ENCODE measurements at regions not wholly inside any gene's neighbourhood (a gene's known extent, or its start where the extent isn't known, plus 50 kb on each side); places are given as distances from the start of the nearest gene placed in this dataset.

DNA sequence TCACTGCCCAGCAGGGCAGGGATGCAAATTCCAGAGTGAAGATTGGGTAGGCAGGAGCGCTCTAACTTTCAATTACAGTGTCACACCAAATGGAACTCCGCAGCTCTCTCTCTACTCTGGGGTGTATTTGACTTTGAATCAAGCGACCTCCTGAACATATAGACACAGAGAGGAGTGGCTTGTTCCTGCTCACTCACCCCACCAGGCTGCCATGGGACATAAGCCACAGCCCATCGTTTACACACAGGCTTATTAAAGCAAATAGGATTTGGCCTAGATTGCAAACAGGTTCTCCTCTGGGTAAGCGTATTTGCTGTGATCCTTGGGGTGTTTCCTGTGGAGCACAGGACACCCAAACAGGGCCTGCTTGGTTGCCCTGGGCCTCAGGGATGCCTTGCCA lies 281.6 kb upstream of the CCL2 start:
- Histone ChIP-seq H3K4me3 (ENCODE audit: low read depth, low read length, poor library complexity, severe bottlenecking) (no peak overlapping the region), H3K36me3 (ENCODE audit: insufficient read depth, low read length, poor library complexity, severe bottlenecking) (no peaks in the 10 kb centered on the region), H3K9me3 (ENCODE audit: low read depth, low read length, poor library complexity, severe bottlenecking) (no peaks in the 10 kb centered on the region), H3K27ac (ENCODE audit: low read depth, low read length, poor library complexity, severe bottlenecking) (no peak overlapping the region), H3K27me3 (replicated peaks; ENCODE audit: insufficient read depth, low read depth, low read length, poor library complexity) (peaks cover 3% of the 10 kb centered on the region), H3K4me1 (ENCODE audit: insufficient read depth, low read length, poor library complexity, severe bottlenecking) (no peaks in the 10 kb centered on the region)
- CTCF ChIA-PET, result no interaction called here
- TF ChIP-seq CTCF (conservative IDR thresholded peaks at IDR 0.05; ENCODE audit: low read depth, low read length) (no peak), EZH2 (IDR thresholded peaks at IDR 0.05; ENCODE audit: borderline replicate concordance, low read depth, low read length, poor library complexity, severe bottlenecking) (no peak)
- intact Hi-C loops (cut with micrococcal nuclease; ENCODE audit: unreplicated experiment), result no loop called here
- no TSS peak for BruUV-seq (replicated peaks)
- DNase-seq (ENCODE audit: low spot score), result no peak
- POLR2A ChIA-PET (ENCODE audit: low non-redundant PET), result no interaction called here

DNA sequence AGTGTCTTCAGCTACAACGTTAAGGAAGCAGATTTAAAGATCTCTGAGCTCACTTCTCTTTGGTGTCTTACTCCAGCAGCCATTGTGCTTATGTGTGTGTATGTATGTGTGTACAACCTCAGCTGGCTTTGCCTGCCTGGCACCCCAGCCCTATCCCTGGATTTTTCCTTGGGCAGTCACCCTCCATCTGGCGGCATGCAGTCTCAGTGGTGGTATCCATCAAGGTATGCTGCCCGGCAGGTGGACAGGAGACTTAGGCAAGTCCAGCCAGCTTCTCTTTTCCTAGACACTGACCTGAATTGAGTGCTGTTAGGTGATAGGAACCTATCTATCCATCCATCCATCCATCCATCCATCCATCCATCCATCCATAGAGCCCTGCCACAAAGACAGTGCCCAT lies 280.8 kb upstream of the CCL2 start:
- ChIA-PET CTCF (no interaction called here), POLR2A (ENCODE audit: low non-redundant PET) (interaction anchor here (0.5 kb wide), 1 partner anchor 506 kb away, joined by 7 read pairs; no protein-coding TSS in a partner anchor)
- TF ChIP-seq EZH2 (IDR thresholded peaks at IDR 0.05; ENCODE audit: borderline replicate concordance, low read depth, low read length, poor library complexity, severe bottlenecking) (no peak), CTCF (conservative IDR thresholded peaks at IDR 0.05; ENCODE audit: low read depth, low read length) (no peak)
- no TSS peak for BruUV-seq (replicated peaks)
- intact Hi-C loops (cut with micrococcal nuclease; ENCODE audit: unreplicated experiment), result no loop called here
- no peaks in the 10 kb centered on the region for H3K36me3 ChIP-seq (ENCODE audit: insufficient read depth, low read length, poor library complexity, severe bottlenecking)
- peaks cover 3% of the 10 kb centered on the region for H3K27me3 ChIP-seq (replicated peaks; ENCODE audit: insufficient read depth, low read depth, low read length, poor library complexity)
- no peak for DNase-seq (ENCODE audit: low spot score)
- no peaks in the 10 kb centered on the region for H3K4me1 ChIP-seq (ENCODE audit: insufficient read depth, low read length, poor library complexity, severe bottlenecking)
- no peaks in the 10 kb centered on the region for H3K9me3 ChIP-seq (ENCODE audit: low read depth, low read length, poor library complexity, severe bottlenecking)
- no peak overlapping the region for H3K27ac ChIP-seq (ENCODE audit: low read depth, low read length, poor library complexity, severe bottlenecking)
- H3K4me3 ChIP-seq (ENCODE audit: low read depth, low read length, poor library complexity, severe bottlenecking), result no peak overlapping the region

- TF ChIP-seq EZH2 (IDR thresholded peaks at IDR 0.05; ENCODE audit: borderline replicate concordance, low read depth, low read length, poor library complexity, severe bottlenecking) (no peak), CTCF (conservative IDR thresholded peaks at IDR 0.05; ENCODE audit: low read depth, low read length) (no peak)
- Histone ChIP-seq H3K4me1 (ENCODE audit: insufficient read depth, low read length, poor library complexity, severe bottlenecking) (no peaks in the 10 kb centered on the region), H3K9me3 (ENCODE audit: low read depth, low read length, poor library complexity, severe bottlenecking) (no peaks in the 10 kb centered on the region), H3K27me3 (replicated peaks; ENCODE audit: insufficient read depth, low read depth, low read length, poor library complexity) (peaks cover 3% of the 10 kb centered on the region), H3K27ac (ENCODE audit: low read depth, low read length, poor library complexity, severe bottlenecking) (no peak overlapping the region), H3K4me3 (ENCODE audit: low read depth, low read length, poor library complexity, severe bottlenecking) (no peak overlapping the region), H3K36me3 (ENCODE audit: insufficient read depth, low read length, poor library complexity, severe bottlenecking) (no peaks in the 10 kb centered on the region)
- no peak for DNase-seq (ENCODE audit: low spot score)
- CTCF ChIA-PET, result no interaction called here
- POLR2A ChIA-PET (ENCODE audit: low non-redundant PET), result no interaction called here
- intact Hi-C loops (cut with micrococcal nuclease; ENCODE audit: unreplicated experiment), result no loop called here
- BruUV-seq (replicated peaks), result no TSS peak
Measured at GRCh38 chr17:33976831-33977230, 278.3 kb upstream of the CCL2 start.
